D341Med (cell line): ENCODE measurements at regions not wholly inside any gene's neighbourhood (a gene's known extent, or its start where the extent isn't known, plus 50 kb on each side); places are given as distances from the start of the nearest gene placed in this dataset.

Source experiments
- DNase-seq: peaks from one replicate; pipeline ENCODE4 v3.0.0; 2012; ENCODE audit warnings: low spot score

- no peak for DNase-seq
Measured at GRCh38 chr13:85665286-85665685, 133.9 kb downstream of the SLITRK6 start.

- no peak for DNase-seq
Measured at GRCh38 chr13:85663856-85664255, 135.4 kb downstream of the SLITRK6 start.

- no peak for DNase-seq
Measured at GRCh38 chr13:85662186-85662585, 137.0 kb downstream of the SLITRK6 start.

- no peak for DNase-seq
Measured at GRCh38 chr13:85661675-85662074, 137.5 kb downstream of the SLITRK6 start.

GRCh38 chr13:85659493-85659892, 139.7 kb downstream of the SLITRK6 start:
- DNase-seq = no peak

- DNase-seq = no peak
Measured at GRCh38 chr13:85657942-85658341, 141.3 kb downstream of the SLITRK6 start.

- no peak for DNase-seq
Measured at GRCh38 chr13:85655040-85655439, 144.2 kb downstream of the SLITRK6 start.

GRCh38 chr13:85654227-85654626, 145.0 kb downstream of the SLITRK6 start:
- no peak for DNase-seq

- no peak for DNase-seq
Measured at GRCh38 chr13:85653681-85654080, 145.5 kb downstream of the SLITRK6 start.

GRCh38 chr13:85652491-85652890, 146.7 kb downstream of the SLITRK6 start:
- no peak for DNase-seq

- DNase-seq = no peak
Measured at GRCh38 chr13:85651440-85651839, 147.8 kb downstream of the SLITRK6 start.

GRCh38 chr13:85650613-85651012, 148.6 kb downstream of the SLITRK6 start:
- no peak for DNase-seq

GRCh38 chr13:85640727-85641126, 158.5 kb downstream of the SLITRK6 start:
- DNase-seq = no peak

- DNase-seq = no peak
Measured at GRCh38 chr13:85638815-85639393, 160.3 kb downstream of the SLITRK6 start.

- no peak for DNase-seq
Measured at GRCh38 chr13:85638265-85638664, 161.0 kb downstream of the SLITRK6 start.

GRCh38 chr13:85632526-85633195, 166.6 kb downstream of the SLITRK6 start:
- no peak for DNase-seq

GRCh38 chr13:85631801-85632200, 167.4 kb downstream of the SLITRK6 start:
- DNase-seq = no peak

- DNase-seq = no peak
Measured at GRCh38 chr13:85626603-85627002, 172.6 kb downstream of the SLITRK6 start.

- no peak for DNase-seq
Measured at GRCh38 chr13:85619321-85619720, 179.9 kb downstream of the SLITRK6 start.

GRCh38 chr13:85618521-85618920, 180.7 kb downstream of the SLITRK6 start:
- DNase-seq = no peak

GRCh38 chr13:85616275-85616674, 182.9 kb downstream of the SLITRK6 start:
- DNase-seq = no peak

GRCh38 chr13:85615031-85615430, 184.2 kb downstream of the SLITRK6 start:
- no peak for DNase-seq

- DNase-seq = no peak
Measured at GRCh38 chr13:85610024-85610423, 189.2 kb downstream of the SLITRK6 start.

GRCh38 chr13:85608255-85608829, 190.9 kb downstream of the SLITRK6 start:
- DNase-seq = no peak
